IMR-90 (cell line): ENCODE measurements at regions not wholly inside any gene's neighbourhood (a gene's known extent, or its start where the extent isn't known, plus 50 kb on each side); places are given as distances from the start of the nearest gene placed in this dataset.

Experiments used
- CEBPB ChIP-seq: IDR thresholded peaks from 2 replicates; pipeline ENCODE4 v1.6.1; 2012; ENCODE audit warnings: low read depth, low read length, improper control_type of control experiment
- CTCF ChIP-seq: conservative IDR thresholded peaks from 2 replicates; pipeline ENCODE4 v1.5.1; 2012; ENCODE audit warnings: mild to moderate bottlenecking, low read depth, low read length, improper control_type of control experiment
- ELK1 ChIP-seq: fragments of 150-350 bp; IDR thresholded peaks from 2 replicates; pipeline ENCODE4 v1.6.1; 2016; ENCODE audit warnings: low read depth, mild to moderate bottlenecking, low read length, moderate library complexity, borderline replicate concordance
- FOS ChIP-seq: fragments of 150-350 bp; IDR thresholded peaks from 2 replicates; pipeline ENCODE4 v1.6.1; 2016; ENCODE audit warnings: low read depth, low read length
- MAFK ChIP-seq: IDR thresholded peaks from 2 replicates; pipeline ENCODE4 v1.6.1; 2012; ENCODE audit warnings: low read depth, low read length, improper control_type of control experiment
- MAZ ChIP-seq: IDR thresholded peaks from 2 replicates; pipeline ENCODE4 v1.6.1; 2012; ENCODE audit warnings: low read depth, mild to moderate bottlenecking, low read length, improper control_type of control experiment, moderate library complexity, borderline replicate concordance
- MXI1 ChIP-seq: IDR thresholded peaks from 2 replicates; pipeline ENCODE4 v1.6.1; 2012; ENCODE audit warnings: low read depth, mild to moderate bottlenecking, low read length, moderate library complexity, borderline replicate concordance
- NFE2L2 ChIP-seq: fragments of 150-350 bp; IDR thresholded peaks from 2 replicates; pipeline ENCODE4 v1.6.1; 2016; ENCODE audit warnings: low read depth, mild to moderate bottlenecking, low read length
- POLR2A ChIP-seq: IDR thresholded peaks from 2 replicates; pipeline ENCODE4 v1.6.1; 2012; ENCODE audit warnings: mild to moderate bottlenecking, low read depth, low read length
- RAD21 ChIP-seq: IDR thresholded peaks from 2 replicates; pipeline ENCODE4 v1.6.1; 2012; ENCODE audit warnings: low read length, improper control_type of control experiment
- RCOR1 ChIP-seq: IDR thresholded peaks from 2 replicates; pipeline ENCODE4 v1.6.1; 2012; ENCODE audit warnings: mild to moderate bottlenecking, low read length, improper control_type of control experiment; ENCODE audit not compliant: insufficient replicate concordance
- RFX5 ChIP-seq: IDR thresholded peaks from 2 replicates; pipeline ENCODE4 v1.8.0; 2012; ENCODE audit warnings: low read depth, mild to moderate bottlenecking, low read length, moderate library complexity
- SMC3 ChIP-seq: fragments of 150-350 bp; IDR thresholded peaks from 2 replicates; pipeline ENCODE4 v1.6.1; 2016; ENCODE audit warnings: low read depth, mild to moderate bottlenecking, antibody characterized with exemption, low read length, moderate library complexity
- USF2 ChIP-seq: fragments of 150-350 bp; IDR thresholded peaks from 2 replicates; pipeline ENCODE4 v1.6.1; 2017; ENCODE audit warnings: mild to moderate bottlenecking, antibody characterized with exemption, low read length, low read depth

- TF ChIP-seq CTCF (no peak), SMC3 (no peak), RFX5 (no peak), MAFK (no peak), POLR2A (no peak), MAZ (no peak), RAD21 (no peak), RCOR1 (no peak), ELK1 (no peak), MXI1 (no peak), CEBPB (no peak), USF2 (no peak), NFE2L2 (no peak), FOS (no peak)
These were observed 138.4 kb downstream of the TFCP2L1 start for GRCh38 chr2:121146630-121147029.
